ENCODE measurements at regions not wholly inside any gene's neighbourhood (a gene's known extent, or its start where the extent isn't known, plus 50 kb on each side); places are given as distances from the start of the nearest gene placed in this dataset.
"Not testable (repeated sequence)": the region's sequence is repeated elsewhere in the genome, so short reads cannot be mapped to it uniquely, and the experiment has no call there.

DNA sequence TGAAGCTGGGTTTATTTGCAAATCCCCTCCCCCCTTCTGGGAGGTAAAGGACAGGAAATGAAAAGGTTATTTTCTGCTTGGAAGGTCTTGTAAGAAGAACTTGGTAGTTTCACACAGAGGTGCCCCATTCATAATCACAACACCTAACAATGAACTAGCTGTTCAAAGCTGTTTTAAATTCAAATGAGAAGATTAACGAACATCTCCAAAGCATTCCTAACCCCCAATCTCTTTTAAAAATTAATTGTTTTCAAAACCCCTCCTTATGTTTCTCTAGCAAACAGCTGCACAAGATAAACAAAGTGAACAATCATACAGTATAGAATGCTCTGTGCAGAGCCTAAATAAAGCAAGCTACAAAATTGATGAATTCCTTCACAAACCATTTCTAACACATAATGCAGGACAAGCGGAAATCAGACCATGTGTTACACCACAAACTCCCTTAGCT lies 271.4 kb downstream of the SATB2 start:
- no peak overlapping the region for H3K27ac ChIP-seq (ENCODE audit: low read depth, low read length)
- no peak overlapping the region for H3K4me3 ChIP-seq (ENCODE audit: low read depth in 1 of 2, low read length in 2 of 2)
- no peaks in the 10 kb centered on the region for H3K9me3 ChIP-seq (ENCODE audit: control insufficient read depth in 1 of 2, low read length in 2 of 2)
- no peak overlapping the region for H3K9ac ChIP-seq (ENCODE audit: low read depth in 1 of 2, low read length in 2 of 2)
- H3K4me1 ChIP-seq (ENCODE audit: control insufficient read depth in 1 of 2, insufficient read depth in 2 of 2, low read length in 2 of 2), result no peaks in the 10 kb centered on the region
- no peaks in the 10 kb centered on the region for H3K36me3 ChIP-seq (ENCODE audit: control insufficient read depth in 1 of 2, insufficient read depth in 2 of 2, low read length in 2 of 2)
- H3K27me3 ChIP-seq (ENCODE audit: control insufficient read depth in 1 of 2, insufficient read depth in 2 of 2, low read length in 2 of 2), result no peaks in the 10 kb centered on the region

DNA sequence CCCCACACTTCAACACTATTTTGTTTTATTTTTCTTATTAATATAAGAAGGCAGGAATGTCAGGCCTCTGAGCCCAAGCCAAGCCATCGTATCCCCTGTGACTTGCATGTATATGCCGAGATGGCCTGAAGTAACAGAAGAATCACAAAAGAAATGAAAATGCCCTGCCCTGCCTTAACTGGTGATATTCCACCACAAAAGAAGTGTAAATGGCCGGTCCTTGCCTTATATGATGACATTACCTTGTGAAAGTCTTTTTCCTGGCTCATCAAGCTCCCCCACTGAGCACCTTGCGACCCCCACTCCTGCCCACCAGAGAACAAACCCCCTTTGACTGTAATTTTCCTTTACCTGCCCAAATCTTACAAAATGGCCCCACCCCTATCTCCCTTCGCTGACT lies 272.6 kb downstream of the SATB2 start:
- not testable (repeated sequence) for H3K4me3 ChIP-seq (ENCODE audit: low read depth in 1 of 2, low read length in 2 of 2); H3K27me3 ChIP-seq (ENCODE audit: control insufficient read depth in 1 of 2, insufficient read depth in 2 of 2, low read length in 2 of 2); H3K9me3 ChIP-seq (ENCODE audit: control insufficient read depth in 1 of 2, low read length in 2 of 2); H3K36me3 ChIP-seq (ENCODE audit: control insufficient read depth in 1 of 2, insufficient read depth in 2 of 2, low read length in 2 of 2); H3K27ac ChIP-seq (ENCODE audit: low read depth, low read length); H3K9ac ChIP-seq (ENCODE audit: low read depth in 1 of 2, low read length in 2 of 2); H3K4me1 ChIP-seq (ENCODE audit: control insufficient read depth in 1 of 2, insufficient read depth in 2 of 2, low read length in 2 of 2)

DNA sequence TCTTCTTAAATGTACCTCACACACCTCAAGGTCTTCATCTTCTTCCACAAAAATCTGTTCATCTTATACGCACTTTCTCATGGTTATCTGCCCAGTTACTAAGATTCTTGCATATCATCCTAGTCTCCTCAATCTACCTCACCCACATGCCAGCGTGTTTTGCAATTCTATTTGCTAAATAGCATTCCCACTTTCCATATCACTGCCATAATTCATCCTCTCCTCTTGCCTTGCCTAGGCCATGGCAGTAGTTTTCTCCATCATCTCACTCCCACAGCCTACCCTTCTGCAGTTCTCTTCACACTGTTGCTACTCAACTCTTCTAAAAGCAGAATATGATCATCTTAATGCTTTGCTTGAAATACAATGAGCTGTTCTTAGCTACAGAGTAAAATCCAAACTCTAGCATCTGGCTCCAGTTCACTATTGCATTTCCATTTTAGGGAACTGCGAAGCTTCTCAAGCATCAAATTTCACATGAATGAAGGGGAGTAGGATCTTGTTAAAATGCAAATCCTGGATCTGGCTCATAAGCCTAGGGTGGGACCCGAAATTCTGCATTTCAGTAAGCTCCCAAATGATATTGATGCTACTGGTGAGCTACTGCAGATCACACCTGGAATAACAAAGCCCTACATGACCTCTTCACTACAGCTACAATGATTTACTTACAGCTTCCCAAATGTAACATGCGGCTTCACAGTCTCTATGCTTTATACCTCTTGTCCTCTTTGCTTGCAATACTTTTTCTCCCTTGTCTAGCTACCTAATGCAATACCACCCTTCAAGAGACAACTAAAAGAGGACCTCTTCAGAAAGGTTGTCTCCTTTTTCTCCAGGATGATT lies 293.9 kb downstream of the SATB2 start:
- Histone ChIP-seq H3K9me3 (ENCODE audit: control insufficient read depth in 1 of 2, low read length in 2 of 2) (no peaks in the 10 kb centered on the region), H3K27ac (ENCODE audit: low read depth, low read length) (no peak overlapping the region), H3K4me3 (ENCODE audit: low read depth in 1 of 2, low read length in 2 of 2) (no peak overlapping the region), H3K9ac (ENCODE audit: low read depth in 1 of 2, low read length in 2 of 2) (no peak overlapping the region), H3K4me1 (ENCODE audit: control insufficient read depth in 1 of 2, insufficient read depth in 2 of 2, low read length in 2 of 2) (no peaks in the 10 kb centered on the region), H3K27me3 (ENCODE audit: control insufficient read depth in 1 of 2, insufficient read depth in 2 of 2, low read length in 2 of 2) (no peaks in the 10 kb centered on the region), H3K36me3 (ENCODE audit: control insufficient read depth in 1 of 2, insufficient read depth in 2 of 2, low read length in 2 of 2) (no peaks in the 10 kb centered on the region)

DNA sequence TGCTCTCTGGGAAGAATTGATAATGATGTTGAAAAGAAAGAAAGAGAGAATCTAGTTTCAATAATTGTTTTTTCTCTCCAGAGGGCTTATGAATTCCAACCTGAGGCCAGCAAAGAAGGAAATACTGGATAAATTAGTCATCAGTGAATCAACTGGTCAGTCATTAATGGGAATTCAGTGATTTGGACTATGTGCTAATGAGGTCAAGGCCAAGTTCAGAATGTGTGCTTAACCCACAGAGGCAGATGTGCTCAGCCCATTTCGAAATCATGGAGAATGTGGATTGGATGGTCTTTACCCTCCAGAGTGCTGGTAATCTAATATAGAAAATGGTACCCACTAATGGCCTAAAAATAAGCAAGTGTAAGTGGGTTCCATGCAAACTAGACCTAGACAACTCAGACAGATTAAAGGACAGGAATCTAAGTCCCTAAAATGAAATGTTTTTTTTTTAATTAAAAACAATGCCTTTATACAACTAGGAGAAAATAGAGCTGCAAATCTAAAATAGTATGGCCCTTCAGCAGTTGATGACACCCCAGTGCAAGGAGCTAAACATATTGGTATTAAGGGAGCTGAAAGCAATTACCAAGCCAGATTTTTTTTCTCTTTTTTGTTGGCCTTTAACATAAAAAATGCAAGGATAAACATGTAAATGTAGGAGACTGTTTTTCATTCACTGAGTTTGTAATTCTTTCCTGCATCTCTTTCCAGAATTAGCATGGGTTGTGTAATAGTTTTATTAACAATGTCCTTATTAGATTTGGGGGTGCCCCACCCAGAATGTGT lies 296.9 kb downstream of the SATB2 start:
- Histone ChIP-seq H3K4me1 (ENCODE audit: control insufficient read depth in 1 of 2, insufficient read depth in 2 of 2, low read length in 2 of 2) (no peaks in the 10 kb centered on the region), H3K4me3 (ENCODE audit: low read depth in 1 of 2, low read length in 2 of 2) (no peak overlapping the region), H3K27me3 (ENCODE audit: control insufficient read depth in 1 of 2, insufficient read depth in 2 of 2, low read length in 2 of 2) (no peaks in the 10 kb centered on the region), H3K36me3 (ENCODE audit: control insufficient read depth in 1 of 2, insufficient read depth in 2 of 2, low read length in 2 of 2) (no peaks in the 10 kb centered on the region), H3K9ac (ENCODE audit: low read depth in 1 of 2, low read length in 2 of 2) (no peak overlapping the region), H3K27ac (ENCODE audit: low read depth, low read length) (no peak overlapping the region), H3K9me3 (ENCODE audit: control insufficient read depth in 1 of 2, low read length in 2 of 2) (no peaks in the 10 kb centered on the region)

DNA sequence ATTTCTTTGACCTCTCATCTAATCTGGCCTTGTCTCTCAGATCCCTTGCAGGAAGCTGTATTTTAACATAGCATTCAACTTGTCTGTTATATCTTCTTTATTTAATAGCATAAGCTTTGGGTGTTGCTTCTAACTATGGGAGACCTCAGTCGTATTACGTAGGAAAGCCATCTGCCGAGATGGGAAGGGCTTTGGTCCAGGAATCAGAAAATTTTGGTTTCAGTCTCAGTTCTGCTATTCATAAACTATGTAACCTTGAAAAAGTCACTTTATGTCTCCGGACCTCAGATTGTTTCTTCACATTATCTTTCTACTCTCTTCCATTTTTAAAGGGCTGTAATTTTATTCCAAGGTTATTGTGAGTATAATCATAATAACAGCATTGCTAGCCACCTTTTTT lies 297.7 kb downstream of the SATB2 start:
- Histone ChIP-seq H3K27ac (ENCODE audit: low read depth, low read length) (no peak overlapping the region), H3K27me3 (ENCODE audit: control insufficient read depth in 1 of 2, insufficient read depth in 2 of 2, low read length in 2 of 2) (no peaks in the 10 kb centered on the region), H3K4me1 (ENCODE audit: control insufficient read depth in 1 of 2, insufficient read depth in 2 of 2, low read length in 2 of 2) (no peaks in the 10 kb centered on the region), H3K9ac (ENCODE audit: low read depth in 1 of 2, low read length in 2 of 2) (no peak overlapping the region), H3K9me3 (ENCODE audit: control insufficient read depth in 1 of 2, low read length in 2 of 2) (no peaks in the 10 kb centered on the region), H3K4me3 (ENCODE audit: low read depth in 1 of 2, low read length in 2 of 2) (no peak overlapping the region), H3K36me3 (ENCODE audit: control insufficient read depth in 1 of 2, insufficient read depth in 2 of 2, low read length in 2 of 2) (no peaks in the 10 kb centered on the region)

DNA sequence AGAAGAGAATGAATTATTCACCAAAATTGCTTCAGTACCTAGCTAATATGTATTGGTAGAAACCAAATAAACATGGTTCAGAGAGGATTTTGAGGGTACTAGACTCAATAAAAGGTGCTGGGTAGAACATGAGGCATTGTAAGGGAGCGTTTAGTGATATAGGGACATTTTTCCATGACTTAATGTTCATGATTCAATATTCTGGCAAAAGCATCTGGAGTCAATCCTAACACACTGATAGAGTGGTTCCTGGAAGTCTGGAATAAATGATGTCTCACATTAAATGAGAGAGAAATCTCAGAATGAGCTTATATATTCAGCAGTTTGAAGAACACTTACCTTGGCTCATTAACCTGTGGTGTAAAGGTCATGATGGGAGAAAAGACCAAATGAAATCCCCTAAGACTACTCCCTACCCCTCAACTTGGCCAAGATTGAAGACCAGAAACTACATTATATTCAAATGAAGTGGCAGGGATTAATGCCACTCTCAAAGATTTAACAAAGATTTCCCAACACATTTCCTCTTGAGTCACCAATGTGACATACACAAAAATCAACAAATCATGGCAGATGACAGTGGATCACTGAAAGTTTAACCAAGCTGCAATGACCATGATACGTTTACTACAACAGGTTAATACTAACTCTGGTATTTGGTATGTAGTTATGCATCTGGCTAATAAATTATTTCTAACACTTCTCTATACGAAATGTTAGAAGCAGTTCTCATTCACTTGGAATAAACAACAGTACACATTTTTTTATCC lies 309.5 kb downstream of the SATB2 start:
- Histone ChIP-seq H3K9me3 (ENCODE audit: control insufficient read depth in 1 of 2, low read length in 2 of 2) (no peaks in the 10 kb centered on the region), H3K36me3 (ENCODE audit: control insufficient read depth in 1 of 2, insufficient read depth in 2 of 2, low read length in 2 of 2) (no peaks in the 10 kb centered on the region), H3K4me3 (ENCODE audit: low read depth in 1 of 2, low read length in 2 of 2) (no peak overlapping the region), H3K27me3 (ENCODE audit: control insufficient read depth in 1 of 2, insufficient read depth in 2 of 2, low read length in 2 of 2) (no peaks in the 10 kb centered on the region), H3K4me1 (ENCODE audit: control insufficient read depth in 1 of 2, insufficient read depth in 2 of 2, low read length in 2 of 2) (no peaks in the 10 kb centered on the region), H3K9ac (ENCODE audit: low read depth in 1 of 2, low read length in 2 of 2) (no peak overlapping the region), H3K27ac (ENCODE audit: low read depth, low read length) (no peak overlapping the region)

DNA sequence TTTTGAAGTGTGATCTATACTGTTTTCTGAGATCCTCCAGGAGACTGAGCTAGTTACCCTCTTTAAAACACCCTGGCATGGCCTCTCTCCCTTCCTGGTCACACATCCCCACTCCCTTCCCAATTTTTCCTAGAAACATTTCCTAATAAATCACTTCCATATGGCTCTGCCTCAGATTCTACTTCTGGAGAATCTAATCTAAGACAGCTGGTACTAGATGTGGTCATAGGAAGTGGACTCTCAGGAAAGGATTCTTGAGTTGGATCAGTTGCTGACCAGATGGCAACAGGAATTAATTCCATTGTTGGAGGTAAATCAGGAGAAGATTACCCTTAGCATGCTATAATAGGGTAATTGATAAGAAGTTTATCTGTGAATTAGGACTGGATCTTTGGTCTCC lies 310.5 kb downstream of the SATB2 start:
- Histone ChIP-seq H3K9ac (ENCODE audit: low read depth in 1 of 2, low read length in 2 of 2) (no peak overlapping the region), H3K36me3 (ENCODE audit: control insufficient read depth in 1 of 2, insufficient read depth in 2 of 2, low read length in 2 of 2) (no peaks in the 10 kb centered on the region), H3K27me3 (ENCODE audit: control insufficient read depth in 1 of 2, insufficient read depth in 2 of 2, low read length in 2 of 2) (no peaks in the 10 kb centered on the region), H3K27ac (ENCODE audit: low read depth, low read length) (no peak overlapping the region), H3K4me3 (ENCODE audit: low read depth in 1 of 2, low read length in 2 of 2) (no peak overlapping the region), H3K4me1 (ENCODE audit: control insufficient read depth in 1 of 2, insufficient read depth in 2 of 2, low read length in 2 of 2) (no peaks in the 10 kb centered on the region), H3K9me3 (ENCODE audit: control insufficient read depth in 1 of 2, low read length in 2 of 2) (no peaks in the 10 kb centered on the region)

DNA sequence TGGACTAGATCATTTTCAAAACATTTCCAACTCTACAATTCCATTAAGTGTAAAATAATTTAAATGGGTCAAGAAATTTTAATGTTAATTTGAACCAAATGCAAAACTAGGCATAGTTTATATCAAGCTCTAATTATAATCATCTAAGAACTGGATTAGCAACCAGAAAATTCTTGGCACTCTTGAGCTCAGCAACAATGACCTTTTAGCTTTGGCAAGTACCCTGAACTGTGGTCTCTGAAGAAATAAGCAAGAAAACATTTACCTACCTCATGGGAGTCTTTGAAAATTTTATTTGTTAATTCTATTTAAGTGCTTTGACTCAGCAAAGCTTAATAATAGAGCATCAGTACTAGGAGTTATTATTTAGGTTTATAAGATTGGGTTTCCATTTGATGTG lies 313.2 kb downstream of the SATB2 start:
- Histone ChIP-seq H3K9me3 (ENCODE audit: control insufficient read depth in 1 of 2, low read length in 2 of 2) (no peaks in the 10 kb centered on the region), H3K4me3 (ENCODE audit: low read depth in 1 of 2, low read length in 2 of 2) (no peak overlapping the region), H3K4me1 (ENCODE audit: control insufficient read depth in 1 of 2, insufficient read depth in 2 of 2, low read length in 2 of 2) (no peaks in the 10 kb centered on the region), H3K27ac (ENCODE audit: low read depth, low read length) (no peak overlapping the region), H3K36me3 (ENCODE audit: control insufficient read depth in 1 of 2, insufficient read depth in 2 of 2, low read length in 2 of 2) (no peaks in the 10 kb centered on the region), H3K9ac (ENCODE audit: low read depth in 1 of 2, low read length in 2 of 2) (no peak overlapping the region), H3K27me3 (ENCODE audit: control insufficient read depth in 1 of 2, insufficient read depth in 2 of 2, low read length in 2 of 2) (no peaks in the 10 kb centered on the region)

DNA sequence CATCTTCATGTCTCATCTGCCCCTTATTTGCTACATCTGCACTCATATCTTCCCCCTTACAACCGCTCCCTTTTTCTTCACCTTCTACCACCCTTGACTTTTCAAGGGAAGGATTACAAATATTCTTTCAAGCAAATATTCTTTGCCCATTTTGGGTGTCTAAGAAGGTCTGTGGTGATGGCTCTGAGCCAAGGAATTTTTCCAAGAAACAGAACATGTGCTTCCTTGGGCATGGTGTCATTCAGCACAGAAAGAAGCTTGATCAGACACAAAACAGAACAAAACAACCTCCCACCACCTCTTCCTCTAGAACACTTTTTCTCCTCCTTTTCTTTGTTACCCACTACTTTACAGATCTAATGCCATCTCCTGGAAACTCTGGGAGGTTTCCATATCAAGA lies 313.7 kb downstream of the SATB2 start:
- no peak overlapping the region for H3K4me3 ChIP-seq (ENCODE audit: low read depth in 1 of 2, low read length in 2 of 2)
- H3K4me1 ChIP-seq (ENCODE audit: control insufficient read depth in 1 of 2, insufficient read depth in 2 of 2, low read length in 2 of 2), result no peaks in the 10 kb centered on the region
- H3K9ac ChIP-seq (ENCODE audit: low read depth in 1 of 2, low read length in 2 of 2), result no peak overlapping the region
- no peak overlapping the region for H3K27ac ChIP-seq (ENCODE audit: low read depth, low read length)
- no peaks in the 10 kb centered on the region for H3K9me3 ChIP-seq (ENCODE audit: control insufficient read depth in 1 of 2, low read length in 2 of 2)
- no peaks in the 10 kb centered on the region for H3K36me3 ChIP-seq (ENCODE audit: control insufficient read depth in 1 of 2, insufficient read depth in 2 of 2, low read length in 2 of 2)
- H3K27me3 ChIP-seq (ENCODE audit: control insufficient read depth in 1 of 2, insufficient read depth in 2 of 2, low read length in 2 of 2), result no peaks in the 10 kb centered on the region

DNA sequence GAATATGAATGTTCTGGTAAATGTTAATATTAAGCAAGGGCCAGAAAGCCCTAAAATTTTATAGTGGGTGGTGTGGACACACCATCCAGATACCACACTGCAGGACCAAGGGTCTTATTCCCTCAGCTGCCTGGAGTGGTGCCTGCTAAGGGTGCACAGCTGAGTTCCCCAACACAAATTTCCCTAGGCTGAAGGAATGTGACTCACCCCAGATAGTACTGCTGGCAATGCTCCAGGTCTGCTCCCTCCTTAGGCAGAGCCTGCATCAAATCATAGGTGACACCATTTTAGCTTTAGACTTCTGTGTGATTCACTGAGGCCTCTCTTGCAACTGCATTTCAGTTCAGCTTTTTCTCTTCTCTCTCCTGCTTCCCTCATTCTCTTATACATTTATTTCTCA lies 321.1 kb downstream of the SATB2 start:
- Histone ChIP-seq H3K9ac (ENCODE audit: low read depth in 1 of 2, low read length in 2 of 2) (no peak overlapping the region), H3K9me3 (ENCODE audit: control insufficient read depth in 1 of 2, low read length in 2 of 2) (no peaks in the 10 kb centered on the region), H3K36me3 (ENCODE audit: control insufficient read depth in 1 of 2, insufficient read depth in 2 of 2, low read length in 2 of 2) (no peaks in the 10 kb centered on the region), H3K27me3 (ENCODE audit: control insufficient read depth in 1 of 2, insufficient read depth in 2 of 2, low read length in 2 of 2) (no peaks in the 10 kb centered on the region), H3K27ac (ENCODE audit: low read depth, low read length) (no peak overlapping the region), H3K4me1 (ENCODE audit: control insufficient read depth in 1 of 2, insufficient read depth in 2 of 2, low read length in 2 of 2) (no peaks in the 10 kb centered on the region), H3K4me3 (ENCODE audit: low read depth in 1 of 2, low read length in 2 of 2) (no peak overlapping the region)

Measured in duodenal mucosa (tissue), 2 donors.